GM12892 (cell line): ENCODE measurements at regions not wholly inside any gene's neighbourhood (a gene's known extent, or its start where the extent isn't known, plus 50 kb on each side); places are given as distances from the start of the nearest gene placed in this dataset.

Experiments
- POLR2A ChIP-seq: IDR thresholded peaks from 2 replicates; pipeline ENCODE4 v1.6.1; 2011; ENCODE audit warnings: low read depth, low read length, control low read depth
- POLR2AphosphoS5 ChIP-seq: IDR thresholded peaks from 2 replicates; pipeline ENCODE4 v1.6.1; 2011; ENCODE audit warnings: low read depth, low read length, control low read depth

GRCh38 chr13:100899720-100900316 lies 225.2 kb upstream of the TMTC4 start:
- no peak for TF ChIP-seq POLR2A
- no peak for TF ChIP-seq POLR2AphosphoS5
